AG09309 (cell line): ENCODE measurements at regions not wholly inside any gene's neighbourhood (a gene's known extent, or its start where the extent isn't known, plus 50 kb on each side); places are given as distances from the start of the nearest gene placed in this dataset.

ENCODE experiments used
- DNase-seq: peaks from one replicate; pipeline ENCODE4 v3.0.0-alpha.2; 2010; ENCODE audit warnings: low read depth
- H3K4me3 ChIP-seq: 2 replicates; pipeline ENCODE4 v1.5.1; 2011; ENCODE audit warnings: mild to moderate bottlenecking, low read depth, low read length, moderate library complexity; ENCODE audit not compliant: control insufficient read depth
- TF ChIP-seq, protein P1 (sequence below): IDR thresholded peaks from 2 replicates; pipeline ENCODE4 v1.5.1; 2011; ENCODE audit warnings: mild to moderate bottlenecking, low read depth, low read length, inconsistent platforms; ENCODE audit not compliant: insufficient read depth, control insufficient read depth; ENCODE audit errors: missing control alignments

DNA sequence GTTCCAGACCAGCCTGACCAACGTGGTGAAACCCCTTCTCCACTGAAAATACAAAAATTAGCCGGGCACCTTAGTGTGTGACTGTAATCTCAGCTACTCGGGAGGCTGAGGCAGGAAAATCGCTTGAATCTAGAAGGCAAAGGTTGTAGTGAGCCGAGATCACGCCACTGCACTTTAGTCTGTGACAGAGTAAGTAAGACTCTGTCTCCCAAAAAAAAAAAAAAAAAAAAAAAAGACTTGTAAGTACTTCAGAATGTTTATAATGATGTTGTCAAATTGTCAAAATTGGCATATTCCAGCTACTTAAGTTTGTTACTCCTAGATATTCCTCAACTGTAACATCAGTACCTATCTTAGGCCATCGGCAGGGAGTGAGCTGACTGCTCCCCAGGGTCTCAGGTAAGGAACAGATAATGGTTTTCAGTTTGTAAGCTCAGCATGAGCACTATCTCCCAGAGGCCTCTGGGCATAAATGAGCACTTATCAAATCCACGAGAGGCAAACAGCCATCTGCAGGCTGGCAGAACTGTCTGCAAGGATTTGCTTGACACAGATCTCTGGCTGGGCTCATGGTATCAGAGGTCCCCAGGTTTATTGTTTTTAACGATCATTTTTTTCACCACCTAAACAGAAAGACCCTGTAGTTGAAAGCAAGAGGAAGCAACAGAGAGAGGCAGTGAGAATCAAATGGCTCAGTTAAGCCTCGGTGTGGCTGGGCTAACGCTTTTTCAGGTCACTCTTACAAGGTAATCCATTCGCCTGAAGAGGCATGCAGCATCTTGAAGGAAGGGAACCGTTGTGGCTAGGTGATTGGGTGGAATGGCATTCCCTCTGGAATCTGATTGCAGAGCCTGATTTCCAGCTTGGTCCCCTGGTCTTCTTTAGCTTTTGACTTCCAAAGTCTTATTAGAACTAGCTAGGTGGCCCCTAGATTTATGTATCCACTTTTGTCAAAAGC lies 115.9 kb downstream of the LY86 start:
- TF ChIP-seq, protein P1, sequence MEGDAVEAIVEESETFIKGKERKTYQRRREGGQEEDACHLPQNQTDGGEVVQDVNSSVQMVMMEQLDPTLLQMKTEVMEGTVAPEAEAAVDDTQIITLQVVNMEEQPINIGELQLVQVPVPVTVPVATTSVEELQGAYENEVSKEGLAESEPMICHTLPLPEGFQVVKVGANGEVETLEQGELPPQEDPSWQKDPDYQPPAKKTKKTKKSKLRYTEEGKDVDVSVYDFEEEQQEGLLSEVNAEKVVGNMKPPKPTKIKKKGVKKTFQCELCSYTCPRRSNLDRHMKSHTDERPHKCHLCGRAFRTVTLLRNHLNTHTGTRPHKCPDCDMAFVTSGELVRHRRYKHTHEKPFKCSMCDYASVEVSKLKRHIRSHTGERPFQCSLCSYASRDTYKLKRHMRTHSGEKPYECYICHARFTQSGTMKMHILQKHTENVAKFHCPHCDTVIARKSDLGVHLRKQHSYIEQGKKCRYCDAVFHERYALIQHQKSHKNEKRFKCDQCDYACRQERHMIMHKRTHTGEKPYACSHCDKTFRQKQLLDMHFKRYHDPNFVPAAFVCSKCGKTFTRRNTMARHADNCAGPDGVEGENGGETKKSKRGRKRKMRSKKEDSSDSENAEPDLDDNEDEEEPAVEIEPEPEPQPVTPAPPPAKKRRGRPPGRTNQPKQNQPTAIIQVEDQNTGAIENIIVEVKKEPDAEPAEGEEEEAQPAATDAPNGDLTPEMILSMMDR: no peak
- no peak for DNase-seq
- H3K4me3 ChIP-seq: no peak overlapping the region

DNA sequence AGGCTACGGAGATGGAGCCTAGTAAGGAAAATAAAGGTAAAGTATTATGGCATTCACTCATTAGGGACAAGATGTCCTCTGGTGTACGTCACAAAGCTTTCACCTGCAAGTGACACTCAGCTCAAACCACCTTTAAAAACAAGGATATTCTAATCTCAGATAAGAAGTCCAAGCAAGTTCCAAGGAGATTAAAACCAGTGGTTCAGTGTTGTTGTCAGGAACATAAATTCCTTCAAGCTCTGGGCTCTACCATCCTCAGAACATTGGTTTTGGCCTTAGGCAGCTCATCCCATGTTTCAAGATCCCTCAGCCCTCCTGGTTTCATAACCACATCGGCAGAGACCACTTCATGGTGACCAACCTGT lies 116.5 kb downstream of the LY86 start:
- no peak overlapping the region for H3K4me3 ChIP-seq
- TF ChIP-seq, protein P1: no peak
- no peak for DNase-seq

DNA sequence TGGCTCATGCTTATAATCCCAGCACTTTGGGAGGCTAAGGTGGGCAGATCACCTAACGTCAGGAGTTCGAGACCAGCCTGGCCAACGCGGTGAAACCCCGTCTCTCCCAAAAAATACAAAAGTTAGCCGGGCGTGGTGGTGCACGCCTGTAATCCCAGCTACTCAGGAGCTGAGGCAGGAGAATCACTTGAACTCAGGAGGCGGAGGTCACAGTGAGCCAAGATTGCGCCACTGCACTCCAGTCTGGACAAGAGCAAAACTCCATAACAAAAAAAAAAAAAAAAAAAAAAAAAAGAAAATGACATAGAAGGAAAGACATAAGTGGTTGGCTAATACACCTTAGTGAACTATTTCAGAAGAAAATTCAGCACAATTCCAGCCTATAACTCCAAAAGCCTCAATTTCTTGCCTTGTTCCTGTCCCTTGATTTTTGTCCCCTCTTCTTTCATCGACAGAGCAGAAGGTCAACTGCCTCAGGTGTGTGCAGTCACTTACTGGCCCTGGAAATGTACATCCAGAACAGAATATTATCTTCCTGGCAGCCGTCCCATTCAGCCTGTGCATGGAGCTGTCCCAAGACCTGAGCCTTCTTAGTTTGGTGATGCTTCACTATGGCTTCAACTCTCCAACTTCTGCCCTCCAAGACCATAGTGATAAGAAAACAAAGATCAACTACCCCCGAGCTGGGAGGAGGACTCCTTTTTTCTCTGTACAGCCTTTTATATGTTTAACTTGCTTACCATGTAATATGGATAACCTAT lies 117.6 kb downstream of the LY86 start:
- H3K4me3 ChIP-seq: no peak overlapping the region
- TF ChIP-seq, protein P1: no peak
- DNase-seq: no peak

DNA sequence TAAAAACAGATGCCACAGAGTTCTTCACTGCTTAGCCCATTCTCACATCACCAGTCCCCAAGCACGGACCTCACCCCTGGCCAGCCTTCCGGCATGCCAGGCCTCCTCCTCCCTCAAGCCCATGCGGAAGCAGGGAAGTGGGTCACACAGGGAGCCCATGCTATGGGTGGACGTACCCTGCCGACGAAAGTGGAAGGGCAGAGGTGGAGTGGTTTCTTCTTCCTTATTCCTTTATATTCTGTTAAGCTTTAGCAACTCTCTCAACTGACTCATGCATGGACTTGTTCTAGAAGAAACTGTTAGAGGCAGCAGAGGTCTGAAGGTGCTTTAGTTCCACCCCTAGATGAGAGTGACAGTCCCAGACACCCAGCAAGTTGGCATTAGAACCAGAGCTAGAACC lies 118.6 kb downstream of the LY86 start:
- H3K4me3 ChIP-seq: no peak overlapping the region
- TF ChIP-seq, protein P1: no peak
- no peak for DNase-seq

DNA sequence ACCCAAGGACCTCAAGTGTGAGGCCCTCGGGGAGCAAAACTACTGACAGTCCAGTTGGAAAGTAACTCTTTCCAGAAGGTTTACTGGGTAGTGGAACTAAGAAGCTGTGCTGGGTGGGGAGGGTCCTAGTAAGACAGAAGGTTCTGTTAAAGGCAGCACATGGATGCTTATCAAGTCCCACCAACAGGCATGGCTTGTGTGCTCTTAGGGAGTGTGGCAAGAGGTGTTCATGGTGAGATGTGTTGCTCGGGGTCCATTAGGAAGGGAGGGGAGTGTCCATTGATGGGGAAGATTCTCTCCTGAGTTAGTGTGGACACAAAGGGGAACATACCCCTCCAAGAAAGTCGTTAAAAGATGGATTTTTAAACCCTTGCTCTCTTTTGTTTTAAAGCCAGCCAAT lies 120.6 kb downstream of the LY86 start:
- TF ChIP-seq, protein P1: no peak
- no peak overlapping the region for H3K4me3 ChIP-seq
- no peak for DNase-seq

DNA sequence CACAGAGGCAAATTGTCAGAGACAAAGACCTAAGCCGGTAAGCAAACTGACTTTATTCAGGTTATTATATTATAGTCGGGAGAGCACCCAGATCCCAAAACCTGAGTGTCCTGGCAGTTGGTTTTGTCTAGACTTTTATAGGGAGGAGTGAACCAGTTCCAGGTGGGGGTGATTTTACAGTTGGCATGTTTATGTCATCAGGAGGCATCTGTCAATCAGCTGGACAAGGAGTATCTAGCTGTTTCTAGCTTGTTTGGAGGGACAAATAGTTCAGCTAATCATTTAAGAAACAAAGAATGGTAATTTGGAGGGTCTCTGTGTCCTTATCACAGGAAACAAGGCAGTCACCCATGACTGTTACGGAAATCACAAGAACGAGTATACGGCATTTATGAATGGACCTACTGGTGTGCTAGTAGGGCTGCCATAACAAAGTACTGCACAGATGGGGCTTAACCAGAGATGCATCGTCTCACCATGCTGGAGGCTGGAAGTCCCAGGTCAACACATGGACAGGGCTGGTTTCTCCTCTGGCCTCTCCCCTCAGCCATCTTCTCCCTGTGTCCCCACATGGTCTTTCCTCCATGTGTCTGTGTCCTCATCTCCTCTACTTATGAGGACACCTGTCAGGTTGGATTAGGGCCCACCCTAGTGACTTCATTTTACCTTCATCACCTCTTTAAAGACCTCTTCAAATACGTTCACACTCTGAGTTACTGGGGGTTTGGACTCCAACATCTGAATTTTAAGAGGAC lies 122.7 kb downstream of the LY86 start:
- no peak overlapping the region for H3K4me3 ChIP-seq
- TF ChIP-seq, protein P1: no peak
- DNase-seq: no peak
